DOHH2 (cell line): ENCODE measurements at regions not wholly inside any gene's neighbourhood (a gene's known extent, or its start where the extent isn't known, plus 50 kb on each side); places are given as distances from the start of the nearest gene placed in this dataset.

Source experiments
- H3F3A ChIP-seq: fragments of 200-600 bp; sonication (generic), shearing (Covaris generic); 2 replicates; pipeline ENCODE4 v1.6.0; 2016; ENCODE audit warnings: antibody characterized with exemption, mild to moderate bottlenecking; ENCODE audit not compliant: control insufficient read depth, insufficient read depth
- H3K27ac ChIP-seq: fragments of 200-600 bp; sonication (generic); 2 replicates; pipeline ENCODE4 v1.5.1; 2014; ENCODE audit warnings: low read depth, mild to moderate bottlenecking, low read length, moderate library complexity
- H3K27me3 ChIP-seq: fragments of 200-600 bp; sonication (generic); 2 replicates; pipeline ENCODE4 v1.6.1; 2014; ENCODE audit warnings: mild to moderate bottlenecking, low read length, mixed read lengths; ENCODE audit not compliant: control insufficient read depth
- H3K36me3 ChIP-seq: fragments of 200-600 bp; sonication (generic); 2 replicates; pipeline ENCODE4 v1.6.1; 2014; ENCODE audit warnings: mild to moderate bottlenecking, low read length, moderate library complexity, mixed read lengths; ENCODE audit not compliant: control insufficient read depth
- H3K4me1 ChIP-seq: fragments of 200-600 bp; sonication (generic); 2 replicates; pipeline ENCODE4 v1.6.1; 2014; ENCODE audit warnings: mild to moderate bottlenecking, low read length, mixed read lengths; ENCODE audit not compliant: control insufficient read depth
- H3K4me2 ChIP-seq: fragments of 200-600 bp; sonication (generic); 2 replicates; pipeline ENCODE4 v1.6.0; 2014; ENCODE audit warnings: mild to moderate bottlenecking, low read length, moderate library complexity
- H3K4me3 ChIP-seq: fragments of 200-600 bp; sonication (generic); 2 replicates; pipeline ENCODE4 v1.5.1; 2014; ENCODE audit warnings: mild to moderate bottlenecking, low read length, mixed read lengths
- H3K79me2 ChIP-seq: fragments of 200-600 bp; sonication (generic); 2 replicates; pipeline ENCODE4 v1.6.1; 2014; ENCODE audit warnings: mild to moderate bottlenecking, low read length, mixed read lengths; ENCODE audit not compliant: control insufficient read depth
- H3K9me2 ChIP-seq: fragments of 200-600 bp; sonication (generic); replicated peaks from 2 replicates; pipeline ENCODE4 v1.6.1; 2014; ENCODE audit warnings: mild to moderate bottlenecking, low read length, mixed read lengths; ENCODE audit not compliant: control insufficient read depth
- H3K9me3 ChIP-seq: fragments of 200-600 bp; sonication (generic); 2 replicates; pipeline ENCODE4 v1.6.1; 2014; ENCODE audit warnings: antibody characterized with exemption, low read length, mixed read lengths; ENCODE audit not compliant: control insufficient read depth, insufficient read depth
- H4K20me1 ChIP-seq: fragments of 200-600 bp; sonication (generic); 2 replicates; pipeline ENCODE4 v1.6.0; 2014; ENCODE audit warnings: low read depth, mild to moderate bottlenecking, antibody characterized with exemption, low read length, moderate library complexity; ENCODE audit not compliant: control insufficient read depth, insufficient read depth
- EZH2phosphoT487 ChIP-seq: fragments of 200-600 bp; sonication (generic); IDR thresholded peaks from 2 replicates; pipeline ENCODE4 v1.6.1; 2017; ENCODE audit warnings: borderline replicate concordance, mild to moderate bottlenecking, antibody characterized with exemption, low read length, moderate library complexity, mixed read lengths
- TF ChIP-seq, protein P1 (sequence below): fragments of 200-600 bp; sonication (generic); IDR thresholded peaks from one replicate; pipeline ENCODE4 v1.5.1; 2014; ENCODE audit warnings: antibody characterized with exemption, mild to moderate bottlenecking, low read depth, low read length; ENCODE audit not compliant: poor library complexity, severe bottlenecking

DNA sequence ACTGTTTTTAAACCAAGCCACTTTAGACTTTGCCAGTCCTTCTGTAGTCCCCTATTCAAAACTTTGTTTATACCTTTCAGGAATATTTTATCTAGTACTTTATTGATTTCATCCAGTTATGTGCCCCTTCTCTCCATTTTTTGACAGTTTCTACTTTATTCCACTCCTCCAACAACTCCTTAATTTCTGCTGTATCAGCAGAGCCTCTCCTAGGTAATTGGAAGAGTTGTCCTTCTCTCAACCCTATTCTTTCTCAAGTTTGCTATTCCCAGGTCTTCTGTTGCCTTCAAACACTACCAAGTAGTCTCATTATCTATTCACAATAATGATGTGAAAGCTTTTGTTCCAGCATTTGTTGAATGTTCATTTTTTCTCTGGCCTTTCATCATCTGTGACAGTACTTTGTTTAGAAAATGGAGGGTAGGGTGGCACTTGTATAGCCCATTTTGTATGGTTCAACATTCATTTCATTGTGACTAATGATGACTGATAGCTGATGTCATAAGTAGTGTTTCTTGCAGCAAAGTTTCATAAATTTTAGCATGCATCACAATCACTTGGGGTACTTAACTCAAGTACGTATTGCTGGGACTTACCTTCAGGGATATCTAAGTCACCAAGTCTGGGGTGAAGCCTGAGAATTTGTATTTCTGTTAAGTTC lies 204.4 kb upstream of the DMRT1 start:
- no peak for TF ChIP-seq EZH2phosphoT487
- TF ChIP-seq, protein P1, sequence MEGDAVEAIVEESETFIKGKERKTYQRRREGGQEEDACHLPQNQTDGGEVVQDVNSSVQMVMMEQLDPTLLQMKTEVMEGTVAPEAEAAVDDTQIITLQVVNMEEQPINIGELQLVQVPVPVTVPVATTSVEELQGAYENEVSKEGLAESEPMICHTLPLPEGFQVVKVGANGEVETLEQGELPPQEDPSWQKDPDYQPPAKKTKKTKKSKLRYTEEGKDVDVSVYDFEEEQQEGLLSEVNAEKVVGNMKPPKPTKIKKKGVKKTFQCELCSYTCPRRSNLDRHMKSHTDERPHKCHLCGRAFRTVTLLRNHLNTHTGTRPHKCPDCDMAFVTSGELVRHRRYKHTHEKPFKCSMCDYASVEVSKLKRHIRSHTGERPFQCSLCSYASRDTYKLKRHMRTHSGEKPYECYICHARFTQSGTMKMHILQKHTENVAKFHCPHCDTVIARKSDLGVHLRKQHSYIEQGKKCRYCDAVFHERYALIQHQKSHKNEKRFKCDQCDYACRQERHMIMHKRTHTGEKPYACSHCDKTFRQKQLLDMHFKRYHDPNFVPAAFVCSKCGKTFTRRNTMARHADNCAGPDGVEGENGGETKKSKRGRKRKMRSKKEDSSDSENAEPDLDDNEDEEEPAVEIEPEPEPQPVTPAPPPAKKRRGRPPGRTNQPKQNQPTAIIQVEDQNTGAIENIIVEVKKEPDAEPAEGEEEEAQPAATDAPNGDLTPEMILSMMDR: no peak
- no peaks in the 10 kb centered on the region for H3K9me2 ChIP-seq
- H3K79me2 ChIP-seq: peaks cover 80% of the 10 kb centered on the region
- H3K27ac ChIP-seq: no peak overlapping the region
- H3K4me3 ChIP-seq: no peak overlapping the region
- peaks cover 18% of the 10 kb centered on the region for H3K36me3 ChIP-seq
- peaks cover under 1% of the 10 kb centered on the region; the same call in 1 of the 2 replicates for H3F3A ChIP-seq
- H3K4me1 ChIP-seq: 0 out of 2 replicates have a peak, but pooled peaks cover 3% of the 10 kb centered on the region
- H3K27me3 ChIP-seq: no peaks in the 10 kb centered on the region
- H3K4me2 ChIP-seq: no peak overlapping the region
- H4K20me1 ChIP-seq: no peaks in the 10 kb centered on the region
- H3K9me3 ChIP-seq: 0 out of 2 replicates have a peak, but pooled peaks cover 3% of the 10 kb centered on the region

DNA sequence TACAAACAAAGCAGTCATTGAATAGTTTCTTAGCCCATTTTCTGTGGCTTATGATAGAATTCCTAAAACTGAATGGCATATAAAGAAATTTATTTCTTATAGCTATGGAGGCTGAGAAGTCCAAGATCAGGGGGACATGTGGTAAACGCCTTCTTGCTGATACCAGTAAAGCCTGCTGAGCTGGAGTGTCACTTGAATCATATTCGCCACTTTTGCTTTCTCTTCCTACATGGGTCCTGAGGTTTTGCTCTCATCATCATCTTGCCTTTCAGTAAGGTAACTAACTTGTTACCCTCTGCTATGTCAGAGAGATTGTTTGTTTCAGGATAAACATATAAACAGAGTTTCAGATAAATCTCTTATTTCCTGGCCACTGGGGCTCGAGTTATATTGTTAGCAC lies 203.3 kb upstream of the DMRT1 start:
- Histone ChIP-seq H3K4me2 (no peak overlapping the region), H3K27me3 (no peaks in the 10 kb centered on the region), H3K9me3 (0 out of 2 replicates have a peak, but pooled peaks cover 3% of the 10 kb centered on the region), H3K4me1 (peaks cover 9% of the 10 kb centered on the region; the same call in 1 of the 2 replicates), H3K79me2 (peaks cover 83% of the 10 kb centered on the region), H3K4me3 (no peak overlapping the region), H3K27ac (no peak overlapping the region), H3K9me2 (no peaks in the 10 kb centered on the region), H3F3A (peaks cover 7% of the 10 kb centered on the region), H3K36me3 (peaks cover 18% of the 10 kb centered on the region), H4K20me1 (no peaks in the 10 kb centered on the region)
- no peak for TF ChIP-seq EZH2phosphoT487
- TF ChIP-seq, protein P1: no peak

DNA sequence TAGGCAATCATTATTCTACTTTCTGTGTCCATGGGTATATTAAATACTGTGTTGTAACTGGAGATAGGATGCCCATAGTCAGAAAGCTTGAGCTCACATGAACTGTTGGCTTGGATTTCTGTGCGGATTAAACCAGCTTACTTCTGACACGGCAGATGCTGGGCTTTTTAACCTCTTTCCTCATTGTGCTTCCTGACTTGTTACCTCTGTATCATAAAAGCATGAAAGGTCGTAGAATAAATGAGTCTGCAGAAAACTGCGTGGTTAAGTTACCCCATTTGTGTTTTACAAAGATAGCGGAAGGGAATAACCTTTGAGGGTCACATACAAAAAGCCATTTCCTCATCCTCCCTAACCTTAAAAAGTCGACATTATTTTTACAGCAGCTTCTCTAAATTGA lies 199.5 kb upstream of the DMRT1 start:
- H3K79me2 ChIP-seq: peaks cover 80% of the 10 kb centered on the region

More for the DNA sequence above, 199.5 kb upstream of the DMRT1 start:
- no peaks in the 10 kb centered on the region for H3K9me3 ChIP-seq
- no peaks in the 10 kb centered on the region for H4K20me1 ChIP-seq
- H3K9me2 ChIP-seq: no peaks in the 10 kb centered on the region
- TF ChIP-seq EZH2phosphoT487: no peak
- TF ChIP-seq, protein P1: no peak
- H3K4me2 ChIP-seq: no peak overlapping the region
- no peaks in the 10 kb centered on the region for H3K27me3 ChIP-seq
- H3K4me1 ChIP-seq: peaks cover 38% of the 10 kb centered on the region
- peaks cover 10% of the 10 kb centered on the region for H3K36me3 ChIP-seq
- H3K27ac ChIP-seq: no peak overlapping the region
- H3K4me3 ChIP-seq: no peak overlapping the region
- H3F3A ChIP-seq: peaks cover 7% of the 10 kb centered on the region
